Colonic mucosa (tissue), 4 donors: ENCODE measurements at regions not wholly inside any gene's neighbourhood (a gene's known extent, or its start where the extent isn't known, plus 50 kb on each side); places are given as distances from the start of the nearest gene placed in this dataset.

Source experiments
- DNase-seq: peaks from one replicate; pipeline ENCODE4 v3.0.0-alpha.2; 2020
- H3K27ac ChIP-seq: fragments of 200-600 bp; one replicate; pipeline ENCODE4 v1.8.0; 2021
- H3K27me3 ChIP-seq: fragments of 200-600 bp; one replicate; pipeline ENCODE4 v1.8.0; 2021
- H3K36me3 ChIP-seq: fragments of 200-600 bp; one replicate; pipeline ENCODE4 v1.8.0; 2021
- H3K4me1 ChIP-seq: fragments of 200-600 bp; one replicate; pipeline ENCODE4 v1.8.0; 2021; ENCODE audit warnings: mild to moderate bottlenecking
- H3K4me3 ChIP-seq: fragments of 200-600 bp; one replicate; pipeline ENCODE4 v1.8.0; 2021
- H3K9ac ChIP-seq, 2 donors: one replicate each; pipeline ENCODE4 v1.7.0; 2013; ENCODE audit warnings: control low read depth in 2 of 2, low read depth in 2 of 2, low read length in 2 of 2
- H3K9me3 ChIP-seq: fragments of 200-600 bp; one replicate; pipeline ENCODE4 v1.8.0; 2021
- intact Hi-C: fragments of 100-400 bp; cut with DNase I; formaldehyde crosslinking; loops from one replicate; pipeline ENCODE4 v1.14.1; 2022
- TF ChIP-seq, protein P1 (sequence below): fragments of 200-600 bp; IDR thresholded peaks from one replicate; pipeline ENCODE4 v1.8.0; 2022; ENCODE audit warnings: antibody characterized with exemption, mild to moderate bottlenecking
- donor health status: healthy.
- donor health status: DM: no; HTN: no; CAD: no.
- donor health status: DM: no; HTN: no; CAD: no.

DNA sequence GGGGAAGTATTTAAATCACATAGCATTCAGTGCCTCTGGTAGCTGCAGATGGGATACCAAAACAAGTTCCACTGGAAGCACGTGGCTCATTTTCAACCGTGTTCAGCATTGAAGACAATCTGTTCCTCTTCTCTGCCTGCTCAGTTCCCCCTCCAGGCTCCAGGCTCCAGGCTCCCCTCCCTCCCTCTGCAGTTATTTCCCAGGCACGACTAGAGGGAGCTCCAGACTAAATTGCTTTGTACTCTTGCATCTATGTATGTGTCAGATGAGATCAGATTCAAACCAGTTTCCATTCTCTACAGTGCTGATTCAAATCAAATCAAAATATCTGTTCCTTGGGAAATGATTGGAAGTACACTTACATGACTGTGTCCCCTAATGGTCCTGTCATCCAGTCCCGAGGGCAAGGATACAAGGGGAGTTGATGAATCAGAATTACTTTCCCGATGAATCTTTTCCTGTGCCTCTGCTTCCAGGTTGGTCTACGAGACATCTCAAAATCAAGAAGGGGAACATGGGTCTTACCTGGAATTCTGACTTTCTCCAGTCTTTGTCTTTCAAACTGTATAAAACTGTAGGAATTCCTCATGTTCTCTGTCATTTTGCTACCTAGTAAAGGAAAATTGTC, 600.5 kb downstream of the EDEM1 start:
- Histone ChIP-seq H3K36me3 (no peaks in the 10 kb centered on the region), H3K4me1 (no peaks in the 10 kb centered on the region), H3K27ac (no peak overlapping the region), H3K9me3 (no peaks in the 10 kb centered on the region), H3K27me3 (no peaks in the 10 kb centered on the region), H3K9ac (no peak overlapping the region), H3K4me3 (no peak overlapping the region)
- DNase-seq = peak; percentile 24
- TF ChIP-seq, protein P1, sequence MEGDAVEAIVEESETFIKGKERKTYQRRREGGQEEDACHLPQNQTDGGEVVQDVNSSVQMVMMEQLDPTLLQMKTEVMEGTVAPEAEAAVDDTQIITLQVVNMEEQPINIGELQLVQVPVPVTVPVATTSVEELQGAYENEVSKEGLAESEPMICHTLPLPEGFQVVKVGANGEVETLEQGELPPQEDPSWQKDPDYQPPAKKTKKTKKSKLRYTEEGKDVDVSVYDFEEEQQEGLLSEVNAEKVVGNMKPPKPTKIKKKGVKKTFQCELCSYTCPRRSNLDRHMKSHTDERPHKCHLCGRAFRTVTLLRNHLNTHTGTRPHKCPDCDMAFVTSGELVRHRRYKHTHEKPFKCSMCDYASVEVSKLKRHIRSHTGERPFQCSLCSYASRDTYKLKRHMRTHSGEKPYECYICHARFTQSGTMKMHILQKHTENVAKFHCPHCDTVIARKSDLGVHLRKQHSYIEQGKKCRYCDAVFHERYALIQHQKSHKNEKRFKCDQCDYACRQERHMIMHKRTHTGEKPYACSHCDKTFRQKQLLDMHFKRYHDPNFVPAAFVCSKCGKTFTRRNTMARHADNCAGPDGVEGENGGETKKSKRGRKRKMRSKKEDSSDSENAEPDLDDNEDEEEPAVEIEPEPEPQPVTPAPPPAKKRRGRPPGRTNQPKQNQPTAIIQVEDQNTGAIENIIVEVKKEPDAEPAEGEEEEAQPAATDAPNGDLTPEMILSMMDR = no peak
- intact Hi-C loops = no loop called here

DNA sequence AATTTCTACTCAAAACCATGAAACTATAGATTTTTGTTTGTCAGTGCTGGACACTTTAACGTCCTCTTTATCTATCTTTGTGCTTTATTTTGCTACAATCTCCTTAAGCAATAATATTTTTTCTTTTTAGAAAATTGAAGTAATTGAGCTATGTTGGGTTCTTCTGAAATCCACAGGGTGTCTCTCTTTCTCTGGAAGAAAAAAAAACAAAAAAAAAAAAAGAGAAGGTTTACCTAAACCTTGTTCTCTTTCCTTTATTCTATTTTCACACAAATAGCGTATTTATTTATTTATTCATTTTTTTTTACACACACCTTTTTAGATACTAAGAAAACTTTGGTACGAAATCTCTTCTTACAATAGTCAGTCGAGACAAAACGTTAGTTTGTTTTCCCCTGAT, 601.0 kb downstream of the EDEM1 start:
- H3K4me1 ChIP-seq = no peaks in the 10 kb centered on the region
- no peak overlapping the region for H3K4me3 ChIP-seq
- no peak overlapping the region for H3K27ac ChIP-seq
- DNase-seq = no peak
- no peak overlapping the region for H3K9ac ChIP-seq
- TF ChIP-seq, protein P1 = no peak
- intact Hi-C loops = no loop called here
- H3K36me3 ChIP-seq = no peaks in the 10 kb centered on the region
- no peaks in the 10 kb centered on the region for H3K27me3 ChIP-seq
- H3K9me3 ChIP-seq = no peaks in the 10 kb centered on the region

DNA sequence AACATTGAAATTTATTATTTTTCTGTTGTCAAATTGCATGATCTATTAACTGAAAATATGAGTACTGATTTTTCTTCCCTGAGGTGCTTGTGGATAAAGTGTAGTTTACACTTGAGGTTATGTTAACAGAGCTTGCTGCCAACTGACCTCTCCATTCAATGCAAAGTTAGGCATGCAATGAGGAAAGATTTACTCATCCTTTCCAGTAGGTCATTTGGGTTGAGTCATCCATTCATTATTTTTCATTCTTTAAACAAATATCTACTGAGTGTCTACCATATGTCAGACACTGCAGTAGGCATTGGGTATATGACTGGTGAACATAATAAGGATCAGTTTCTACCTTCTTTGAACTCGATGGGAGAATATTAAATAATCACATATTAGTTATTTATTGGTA, 604.1 kb downstream of the EDEM1 start:
- TF ChIP-seq, protein P1 = no peak
- Histone ChIP-seq H3K9me3 (no peaks in the 10 kb centered on the region), H3K9ac (no peak overlapping the region), H3K27ac (no peak overlapping the region), H3K4me1 (no peaks in the 10 kb centered on the region), H3K27me3 (no peaks in the 10 kb centered on the region), H3K36me3 (no peaks in the 10 kb centered on the region), H3K4me3 (no peak overlapping the region)
- intact Hi-C loops = no loop called here
- no peak for DNase-seq

DNA sequence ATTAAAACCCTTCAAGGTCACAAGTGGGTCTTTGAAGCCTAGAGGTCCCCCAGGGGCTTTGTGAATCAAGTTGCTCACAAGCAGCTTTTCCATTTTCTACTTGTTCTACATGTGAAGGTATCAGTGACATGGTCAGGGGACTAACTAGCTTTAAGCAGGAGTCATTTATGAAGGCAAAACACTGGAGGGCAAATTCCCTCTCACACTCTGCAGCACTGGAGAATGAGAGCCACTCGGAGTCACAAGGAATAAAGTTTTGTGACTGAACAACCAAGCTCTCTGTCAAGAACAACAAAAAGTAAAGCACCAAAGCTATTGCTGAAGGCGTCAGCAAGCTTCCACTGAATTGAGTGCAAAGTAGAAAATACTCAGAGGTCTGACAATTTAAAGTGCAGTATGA, 609.0 kb downstream of the EDEM1 start:
- Histone ChIP-seq H3K27me3 (no peaks in the 10 kb centered on the region), H3K4me3 (no peak overlapping the region), H3K9me3 (no peaks in the 10 kb centered on the region), H3K9ac (no peak overlapping the region), H3K36me3 (no peaks in the 10 kb centered on the region), H3K27ac (no peak overlapping the region), H3K4me1 (no peaks in the 10 kb centered on the region)
- TF ChIP-seq, protein P1 = no peak
- intact Hi-C loops = no loop called here
- no peak for DNase-seq

DNA sequence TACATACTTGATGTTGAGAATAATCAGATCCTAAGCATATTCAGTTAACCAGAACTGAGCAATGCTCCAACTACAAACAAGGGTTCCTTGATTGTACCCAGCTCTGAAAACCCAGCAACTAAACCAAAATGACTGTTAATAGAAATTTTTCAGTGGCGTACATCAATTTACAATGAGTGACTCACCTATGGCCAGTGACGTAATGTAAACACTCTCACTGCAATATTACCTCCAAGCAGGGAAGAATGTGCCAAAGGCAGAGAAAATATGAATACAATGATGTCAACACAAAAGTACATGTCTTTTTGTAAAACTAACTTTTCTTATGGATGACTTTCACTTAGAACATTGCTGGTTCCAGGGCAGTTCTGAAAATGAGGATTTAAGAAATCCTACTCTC, 611.3 kb downstream of the EDEM1 start:
- TF ChIP-seq, protein P1 = no peak
- no peaks in the 10 kb centered on the region for H3K36me3 ChIP-seq
- no peaks in the 10 kb centered on the region for H3K4me1 ChIP-seq
- H3K4me3 ChIP-seq = no peak overlapping the region
- H3K9ac ChIP-seq = no peak overlapping the region
- H3K9me3 ChIP-seq = no peaks in the 10 kb centered on the region
- H3K27ac ChIP-seq = no peak overlapping the region
- intact Hi-C loops = no loop called here
- DNase-seq = no peak
- no peaks in the 10 kb centered on the region for H3K27me3 ChIP-seq
